ENCODE measurements at regions not wholly inside any gene's neighbourhood (a gene's known extent, or its start where the extent isn't known, plus 50 kb on each side); places are given as distances from the start of the nearest gene placed in this dataset.

DNA sequence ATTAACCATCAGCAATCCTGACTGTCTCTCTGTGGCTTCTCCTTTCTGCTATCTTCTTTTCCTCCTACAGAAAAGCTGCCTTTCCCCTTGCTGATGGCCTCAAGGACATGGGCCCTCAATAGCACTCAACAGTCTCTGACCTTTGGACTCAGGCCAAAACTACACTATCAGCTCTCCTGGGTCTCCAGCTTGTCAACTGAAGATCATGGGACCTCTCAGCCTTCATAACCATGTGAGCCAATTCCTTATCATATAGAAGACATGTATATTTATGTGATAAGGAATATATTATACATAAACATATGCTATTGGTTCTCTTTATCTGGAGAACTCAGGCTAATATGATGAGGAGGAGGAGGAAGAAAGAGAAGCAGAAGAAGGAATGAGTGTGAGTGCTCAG lies 91.8 kb upstream of the GJB5 start:
- no peak for DNase-seq (ENCODE audit: extremely low read depth, insufficient read length)
- Histone ChIP-seq H3K27me3 (replicated peaks; ENCODE audit: control insufficient read depth, insufficient read depth, low read length) (no peaks in the 10 kb centered on the region; the same call in 1 of the 2 replicates), H3K4me3 (replicated peaks; ENCODE audit: low read depth, low read length) (no peak overlapping the region), H3K36me3 (ENCODE audit: control insufficient read depth, insufficient read depth, low read length) (no peaks in the 10 kb centered on the region)
- TF ChIP-seq, protein P1, sequence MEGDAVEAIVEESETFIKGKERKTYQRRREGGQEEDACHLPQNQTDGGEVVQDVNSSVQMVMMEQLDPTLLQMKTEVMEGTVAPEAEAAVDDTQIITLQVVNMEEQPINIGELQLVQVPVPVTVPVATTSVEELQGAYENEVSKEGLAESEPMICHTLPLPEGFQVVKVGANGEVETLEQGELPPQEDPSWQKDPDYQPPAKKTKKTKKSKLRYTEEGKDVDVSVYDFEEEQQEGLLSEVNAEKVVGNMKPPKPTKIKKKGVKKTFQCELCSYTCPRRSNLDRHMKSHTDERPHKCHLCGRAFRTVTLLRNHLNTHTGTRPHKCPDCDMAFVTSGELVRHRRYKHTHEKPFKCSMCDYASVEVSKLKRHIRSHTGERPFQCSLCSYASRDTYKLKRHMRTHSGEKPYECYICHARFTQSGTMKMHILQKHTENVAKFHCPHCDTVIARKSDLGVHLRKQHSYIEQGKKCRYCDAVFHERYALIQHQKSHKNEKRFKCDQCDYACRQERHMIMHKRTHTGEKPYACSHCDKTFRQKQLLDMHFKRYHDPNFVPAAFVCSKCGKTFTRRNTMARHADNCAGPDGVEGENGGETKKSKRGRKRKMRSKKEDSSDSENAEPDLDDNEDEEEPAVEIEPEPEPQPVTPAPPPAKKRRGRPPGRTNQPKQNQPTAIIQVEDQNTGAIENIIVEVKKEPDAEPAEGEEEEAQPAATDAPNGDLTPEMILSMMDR (IDR thresholded peaks at IDR 0.05; ENCODE audit: insufficient read depth, low read length, poor library complexity, severe bottlenecking), result no peak

DNA sequence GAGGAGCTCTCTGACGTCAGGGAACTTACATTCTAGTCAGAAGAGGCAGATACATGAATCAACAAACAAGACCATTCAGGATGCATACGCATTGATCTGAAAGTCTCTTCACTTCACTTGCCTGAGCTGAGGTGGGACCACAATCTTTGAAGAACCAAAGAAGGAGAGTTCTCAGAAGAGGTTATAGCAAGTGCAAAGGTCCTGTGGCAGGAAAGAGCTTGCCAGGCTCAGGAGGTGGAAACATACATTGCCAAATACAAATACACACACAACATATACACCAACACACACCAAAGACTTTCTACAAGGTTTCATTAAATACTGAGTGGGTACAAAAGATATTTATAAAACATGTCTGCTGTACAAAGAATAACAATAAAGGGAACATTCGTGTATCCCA lies 86.8 kb upstream of the GJB5 start:
- Histone ChIP-seq H3K27me3 (replicated peaks; ENCODE audit: control insufficient read depth, insufficient read depth, low read length) (no peaks in the 10 kb centered on the region), H3K4me3 (replicated peaks; ENCODE audit: low read depth, low read length) (no peak overlapping the region), H3K36me3 (ENCODE audit: control insufficient read depth, insufficient read depth, low read length) (no peaks in the 10 kb centered on the region)
- TF ChIP-seq, protein P1 (IDR thresholded peaks at IDR 0.05; ENCODE audit: insufficient read depth, low read length, poor library complexity, severe bottlenecking), result no peak
- no peak for DNase-seq (ENCODE audit: extremely low read depth, insufficient read length)

DNA sequence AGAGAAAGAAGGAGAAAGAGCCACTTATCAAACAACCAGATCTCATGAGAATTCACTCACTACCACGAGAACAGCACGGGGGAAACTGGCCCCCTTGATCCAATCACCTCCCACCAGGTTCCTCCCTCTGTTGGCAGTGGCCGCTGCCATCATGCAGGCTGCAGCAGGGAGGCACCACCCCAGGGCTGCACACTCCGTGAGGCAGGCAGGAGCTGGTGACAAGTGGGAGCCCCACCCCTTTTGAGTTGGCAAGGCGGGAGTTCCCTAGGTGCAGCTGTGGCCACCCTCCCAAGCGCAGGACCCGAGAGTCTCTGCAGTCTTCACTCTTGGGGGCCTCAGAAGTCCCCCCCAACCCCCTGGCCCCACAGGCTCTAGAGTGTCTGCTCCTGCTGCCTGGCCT lies 83.9 kb upstream of the GJB5 start:
- Histone ChIP-seq H3K27me3 (replicated peaks; ENCODE audit: control insufficient read depth, insufficient read depth, low read length) (no peaks in the 10 kb centered on the region), H3K4me3 (replicated peaks; ENCODE audit: low read depth, low read length) (no peak overlapping the region), H3K36me3 (ENCODE audit: control insufficient read depth, insufficient read depth, low read length) (no peaks in the 10 kb centered on the region)
- TF ChIP-seq, protein P1 (IDR thresholded peaks at IDR 0.05; ENCODE audit: insufficient read depth, low read length, poor library complexity, severe bottlenecking), result no peak
- no peak for DNase-seq (ENCODE audit: extremely low read depth, insufficient read length)

DNA sequence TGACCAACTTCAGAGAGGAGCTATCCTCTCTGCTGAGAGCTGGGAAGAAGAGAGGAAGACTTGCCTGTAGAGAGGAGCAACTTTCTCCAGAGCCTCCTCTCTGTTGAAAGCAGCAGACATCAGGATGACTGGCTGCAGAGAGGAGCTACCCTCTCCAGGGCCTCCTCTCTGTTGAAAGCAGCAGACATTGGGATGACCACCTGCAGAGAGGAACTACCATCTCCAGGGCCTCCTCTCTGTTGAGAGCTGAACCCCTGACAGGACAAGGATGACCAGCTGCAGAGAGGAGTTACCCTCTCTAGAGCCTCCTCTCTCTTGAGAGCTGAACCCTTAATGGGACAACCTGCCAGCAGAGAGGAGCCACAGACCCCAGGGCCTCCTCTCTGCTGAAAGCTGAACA lies 83.0 kb upstream of the GJB5 start:
- no peak for DNase-seq (ENCODE audit: extremely low read depth, insufficient read length)
- H3K27me3 ChIP-seq (replicated peaks; ENCODE audit: control insufficient read depth, insufficient read depth, low read length), result no peaks in the 10 kb centered on the region
- TF ChIP-seq, protein P1 (IDR thresholded peaks at IDR 0.05; ENCODE audit: insufficient read depth, low read length, poor library complexity, severe bottlenecking), result no peak
- H3K36me3 ChIP-seq (ENCODE audit: control insufficient read depth, insufficient read depth, low read length), result no peaks in the 10 kb centered on the region
- H3K4me3 ChIP-seq (replicated peaks; ENCODE audit: low read depth, low read length), result no peak overlapping the region

DNA sequence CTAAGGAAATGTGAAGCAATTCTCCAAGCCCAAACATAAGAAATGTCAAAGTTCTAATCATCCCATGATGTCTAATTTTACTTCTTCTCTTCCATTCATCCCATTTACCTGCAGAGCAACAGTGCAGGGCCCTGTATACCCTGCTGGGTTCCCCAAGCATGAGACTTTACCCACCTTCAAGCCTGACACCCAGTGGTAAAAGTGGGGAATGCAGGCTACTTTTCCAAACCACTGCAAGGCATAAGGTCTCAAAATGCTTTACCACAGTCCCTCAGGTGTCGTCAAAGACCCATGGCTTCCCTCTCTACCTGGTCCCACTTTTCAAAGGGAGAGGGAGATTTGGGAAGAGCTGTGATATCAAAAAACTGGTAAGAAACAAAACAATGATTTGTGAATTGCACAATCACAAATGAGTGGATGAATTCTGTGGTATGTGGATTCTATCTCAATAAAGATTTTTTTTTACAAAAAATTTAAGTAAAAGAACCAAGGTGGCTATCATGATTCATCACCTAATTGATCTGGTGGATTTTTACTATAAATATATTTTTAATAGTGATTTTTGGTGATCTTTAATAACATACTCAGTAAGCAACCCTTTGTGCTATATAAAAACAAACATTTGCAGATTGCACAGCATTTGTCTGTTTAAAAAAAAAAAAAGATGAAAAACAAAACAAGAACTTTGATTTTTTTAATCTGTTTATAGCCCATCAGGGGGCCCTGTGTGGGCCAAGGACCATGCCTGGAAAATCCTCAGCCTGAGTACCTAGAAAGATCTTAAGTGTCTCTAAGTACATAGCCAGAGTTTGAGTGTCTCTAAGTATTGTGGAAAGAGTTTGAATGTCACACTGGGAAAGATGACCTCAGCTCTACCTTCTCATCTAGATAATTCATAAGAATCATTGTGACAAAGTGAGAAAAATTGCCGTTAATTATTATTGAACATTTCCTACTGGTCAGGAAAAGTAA lies 73.1 kb upstream of the GJB5 start:
- no peak overlapping the region for H3K4me3 ChIP-seq (replicated peaks; ENCODE audit: low read depth, low read length)
- no peak for DNase-seq (ENCODE audit: extremely low read depth, insufficient read length)
- no peaks in the 10 kb centered on the region for H3K36me3 ChIP-seq (ENCODE audit: control insufficient read depth, insufficient read depth, low read length)
- no peaks in the 10 kb centered on the region for H3K27me3 ChIP-seq (replicated peaks; ENCODE audit: control insufficient read depth, insufficient read depth, low read length)
- TF ChIP-seq, protein P1 (IDR thresholded peaks at IDR 0.05; ENCODE audit: insufficient read depth, low read length, poor library complexity, severe bottlenecking), result peak; percentile 88

All from GM06990 (cell line).